ENCODE measurements at regions not wholly inside any gene's neighbourhood (a gene's known extent, or its start where the extent isn't known, plus 50 kb on each side); places are given as distances from the start of the nearest gene placed in this dataset.

DNA sequence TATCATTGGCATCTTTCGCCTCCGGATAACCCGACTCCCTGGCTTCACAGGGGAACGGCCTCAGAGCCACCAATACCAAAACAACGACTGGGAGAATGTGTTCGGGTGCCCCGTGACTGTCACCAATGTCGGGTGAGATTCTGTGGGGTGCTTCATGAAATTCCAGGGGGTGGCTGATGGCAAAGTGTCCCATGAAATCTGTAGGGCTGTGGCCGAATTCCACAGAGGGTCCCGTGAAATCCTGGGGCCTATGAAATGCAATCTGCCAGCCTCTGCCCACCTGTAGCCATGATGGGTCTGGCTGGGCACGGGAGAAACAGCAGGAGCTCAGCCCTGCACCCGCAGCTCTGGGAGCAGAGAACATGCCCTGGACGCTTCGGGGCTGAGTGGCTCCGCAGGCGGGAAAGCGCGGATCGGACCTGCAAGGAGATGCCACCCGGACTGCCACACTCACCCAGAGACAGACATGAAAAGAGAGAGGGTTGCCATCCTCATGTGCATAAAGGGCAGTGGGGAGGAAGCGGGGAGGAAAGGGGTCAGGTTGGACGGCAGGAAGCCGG lies 192.4 kb downstream of the OLFM1 start:
- TF ChIP-seq POLR2A (IDR thresholded peaks at IDR 0.05; ENCODE audit: low read depth, low read length) (no peak), POLR2AphosphoS5 (IDR thresholded peaks at IDR 0.05; ENCODE audit: low read depth, low read length) (no peak), SPI1 (IDR thresholded peaks at IDR 0.05; ENCODE audit: low read depth, low read length) (no peak), TAF1 (IDR thresholded peaks at IDR 0.05; ENCODE audit: low read depth, low read length) (no peak), POU2F2 (IDR thresholded peaks at IDR 0.05; ENCODE audit: low read depth, low read length) (no peak)
